ENCODE measurements at regions not wholly inside any gene's neighbourhood (a gene's known extent, or its start where the extent isn't known, plus 50 kb on each side); places are given as distances from the start of the nearest gene placed in this dataset.

GRCh38 chr9:129352146-129352865 lies 174.2 kb upstream of the IER5L start:
- 12 to 14% methylated on average over 24 to 47 of the region's 49 CpGs for WGBS, 2 donors
- Histone ChIP-seq H3K4me1 (peaks cover 0 to 42% (median 22%) of the 10 kb centered on the region in 4 donors), H3K27me3 (no peaks in the 10 kb centered on the region), H3K9me3 (peaks cover 0 to 14% (median 3%) of the 10 kb centered on the region in 4 donors), H3K4me3 (peak overlapping the region; percentile 29 to 59 (median 47)), H3K27ac (peak overlapping the region; percentile 53 to 86 (median 82)), H3K36me3 (no peaks in the 10 kb centered on the region)
- no peak for TF ChIP-seq POLR2A (IDR thresholded peaks at IDR 0.05)
- TF ChIP-seq, protein P1, sequence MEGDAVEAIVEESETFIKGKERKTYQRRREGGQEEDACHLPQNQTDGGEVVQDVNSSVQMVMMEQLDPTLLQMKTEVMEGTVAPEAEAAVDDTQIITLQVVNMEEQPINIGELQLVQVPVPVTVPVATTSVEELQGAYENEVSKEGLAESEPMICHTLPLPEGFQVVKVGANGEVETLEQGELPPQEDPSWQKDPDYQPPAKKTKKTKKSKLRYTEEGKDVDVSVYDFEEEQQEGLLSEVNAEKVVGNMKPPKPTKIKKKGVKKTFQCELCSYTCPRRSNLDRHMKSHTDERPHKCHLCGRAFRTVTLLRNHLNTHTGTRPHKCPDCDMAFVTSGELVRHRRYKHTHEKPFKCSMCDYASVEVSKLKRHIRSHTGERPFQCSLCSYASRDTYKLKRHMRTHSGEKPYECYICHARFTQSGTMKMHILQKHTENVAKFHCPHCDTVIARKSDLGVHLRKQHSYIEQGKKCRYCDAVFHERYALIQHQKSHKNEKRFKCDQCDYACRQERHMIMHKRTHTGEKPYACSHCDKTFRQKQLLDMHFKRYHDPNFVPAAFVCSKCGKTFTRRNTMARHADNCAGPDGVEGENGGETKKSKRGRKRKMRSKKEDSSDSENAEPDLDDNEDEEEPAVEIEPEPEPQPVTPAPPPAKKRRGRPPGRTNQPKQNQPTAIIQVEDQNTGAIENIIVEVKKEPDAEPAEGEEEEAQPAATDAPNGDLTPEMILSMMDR (IDR thresholded peaks at IDR 0.05): no peak
- TF ChIP-seq EP300 (IDR thresholded peaks at IDR 0.05): no peak
- peak in 1 of 2 donors; percentile 16 for DNase-seq (ENCODE audit: low spot score in 2 of 2)

DNA sequence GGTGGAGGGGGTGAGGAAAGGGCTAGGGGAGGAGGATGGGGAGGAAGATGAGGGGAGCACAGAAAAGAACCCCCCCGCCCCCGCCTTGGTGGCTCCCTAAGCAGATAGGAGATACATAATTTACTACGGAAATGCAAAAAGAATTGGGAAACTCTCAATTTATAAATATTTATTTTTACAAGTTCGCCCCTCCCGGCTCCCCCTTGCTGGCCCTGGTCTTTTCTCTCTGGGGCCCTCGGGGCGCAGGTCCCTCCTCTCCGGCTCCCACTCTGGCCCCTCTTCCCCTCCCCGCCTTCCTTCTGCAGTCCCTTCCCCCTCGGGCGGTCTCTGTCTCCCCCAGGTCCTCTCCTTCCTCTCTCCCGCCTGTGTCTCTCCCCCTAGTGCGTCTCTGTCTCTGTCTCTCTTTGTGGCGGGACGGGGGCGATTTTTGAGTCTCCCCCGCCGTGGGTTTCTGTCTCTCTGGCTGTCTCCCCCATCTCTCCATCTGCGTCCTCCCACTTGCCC lies 173.6 kb upstream of the IER5L start:
- H3K9me3 ChIP-seq: peaks cover 0 to 14% (median 3%) of the 10 kb centered on the region in 4 donors
- H3K4me1 ChIP-seq: peaks cover 0 to 42% (median 22%) of the 10 kb centered on the region in 4 donors
- DNase-seq (ENCODE audit: low spot score in 2 of 2): no peak
- WGBS, 2 donors: 4 to 7% methylated on average over 19 of the region's 19 CpGs
- H3K4me3 ChIP-seq: peak overlapping the region; percentile 29 to 59 (median 47)
- no peaks in the 10 kb centered on the region for H3K27me3 ChIP-seq
- peak overlapping the region; percentile 53 to 86 (median 82) for H3K27ac ChIP-seq
- no peaks in the 10 kb centered on the region for H3K36me3 ChIP-seq
- TF ChIP-seq POLR2A (IDR thresholded peaks at IDR 0.05) (no peak), EP300 (IDR thresholded peaks at IDR 0.05) (no peak)
- TF ChIP-seq, protein P1 (IDR thresholded peaks at IDR 0.05): no peak

DNA sequence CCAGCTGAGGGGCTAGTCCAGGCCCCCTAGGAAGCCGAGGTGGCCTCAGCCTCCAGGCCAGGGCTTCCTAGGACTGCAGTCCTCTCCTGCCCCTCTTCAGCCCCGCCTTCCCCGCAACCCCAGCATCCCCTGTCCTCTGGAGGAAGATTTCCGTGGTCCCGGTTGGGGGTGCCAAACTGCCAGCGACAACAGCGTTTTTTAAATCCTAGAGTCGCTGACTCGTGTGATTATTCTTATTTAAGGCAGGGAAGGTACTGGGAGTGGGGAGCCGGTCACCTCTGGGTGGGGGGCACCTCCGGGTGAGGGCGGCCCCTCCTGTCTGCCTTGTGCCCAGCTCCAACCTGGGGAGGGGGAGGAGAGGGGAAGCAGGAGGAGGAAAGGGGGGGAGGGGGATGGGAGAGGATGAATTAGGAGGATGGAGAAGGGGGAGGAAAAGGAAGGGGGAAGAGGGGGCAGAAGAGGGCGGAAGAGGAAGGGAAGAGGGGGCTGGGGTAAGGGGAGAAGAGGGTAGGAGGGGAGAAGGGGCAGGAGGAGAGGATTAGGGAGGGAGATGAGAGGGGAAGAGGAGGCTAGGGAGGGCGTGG lies 173.1 kb upstream of the IER5L start:
- WGBS, 2 donors: 22 to 23% methylated on average over 8 to 9 of the region's 14 CpGs
- TF ChIP-seq, protein P1 (IDR thresholded peaks at IDR 0.05): no peak
- TF ChIP-seq EP300 (IDR thresholded peaks at IDR 0.05) (no peak), POLR2A (IDR thresholded peaks at IDR 0.05) (no peak)
- H3K4me3 ChIP-seq: peak overlapping the region in 1 of 4 donors; percentile 59

DNA sequence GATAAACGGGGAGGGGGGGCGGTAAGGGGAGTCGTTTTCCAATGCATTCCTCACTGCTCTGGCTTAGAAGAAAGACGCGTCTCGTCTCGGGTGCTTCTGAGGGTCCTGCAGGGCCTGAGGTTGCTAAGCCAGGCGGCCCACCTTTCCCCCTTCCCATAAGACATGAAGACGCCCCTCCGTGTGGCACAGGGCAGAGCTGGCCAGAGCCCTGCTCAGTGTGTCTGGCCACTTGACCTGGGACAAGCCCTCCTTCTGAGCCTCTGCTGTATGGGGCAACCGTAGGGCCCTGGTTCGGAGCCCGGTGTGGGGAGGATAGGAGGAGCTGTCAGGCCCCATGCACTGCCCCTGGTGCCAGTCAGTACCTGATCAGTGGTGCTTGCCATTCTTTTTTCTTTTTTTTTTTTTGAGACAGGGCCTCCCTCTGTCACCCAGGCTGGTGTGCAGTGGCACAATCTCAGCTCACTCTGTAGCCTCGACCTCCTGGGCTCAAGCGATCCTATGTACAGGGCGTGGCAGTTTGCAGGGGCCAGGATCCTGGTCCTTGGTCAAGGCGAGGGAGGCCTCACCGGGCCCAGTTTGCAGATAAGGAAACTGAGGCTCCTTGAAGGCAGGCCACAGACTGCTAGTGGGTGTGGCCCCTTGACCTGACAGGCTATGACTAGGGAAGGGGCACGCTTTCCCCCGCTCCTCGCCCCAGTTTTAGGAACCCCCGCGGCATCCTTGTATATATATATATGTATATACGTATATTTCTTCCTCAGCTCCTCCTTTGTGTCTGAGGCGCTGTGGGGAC lies 172.3 kb upstream of the IER5L start:
- no peak for TF ChIP-seq POLR2A (IDR thresholded peaks at IDR 0.05)
- TF ChIP-seq EP300 (IDR thresholded peaks at IDR 0.05): no peak
- TF ChIP-seq, protein P1 (IDR thresholded peaks at IDR 0.05): no peak
- DNase-seq (ENCODE audit: low spot score in 2 of 2): no peak
- 74 to 85% methylated on average over 23 to 24 of the region's 25 CpGs for WGBS, 2 donors
- peaks cover 0 to 5% (median 1%) of the 10 kb centered on the region in 4 donors for H3K9me3 ChIP-seq
- H3K36me3 ChIP-seq: no peaks in the 10 kb centered on the region
- peak overlapping the region in 2 of 4 donors; percentile 85 to 86 for H3K27ac ChIP-seq
- H3K27me3 ChIP-seq: no peaks in the 10 kb centered on the region
- H3K4me1 ChIP-seq: peaks cover 0 to 47% (median 22%) of the 10 kb centered on the region in 4 donors
- no peak overlapping the region for H3K4me3 ChIP-seq

More for the DNA sequence above, 173.1 kb upstream of the IER5L start:
- Histone ChIP-seq H3K9me3 (peaks cover 0 to 13% (median 3%) of the 10 kb centered on the region in 4 donors), H3K27ac (peak overlapping the region in 3 of 4 donors; percentile 80 to 86 (median 85)), H3K4me1 (peaks cover 0 to 42% (median 22%) of the 10 kb centered on the region in 4 donors), H3K36me3 (no peaks in the 10 kb centered on the region), H3K27me3 (no peaks in the 10 kb centered on the region)
- DNase-seq (ENCODE audit: low spot score in 2 of 2): no peak
